Right lobe of liver (tissue), 4 donors: ENCODE measurements at regions not wholly inside any gene's neighbourhood (a gene's known extent, or its start where the extent isn't known, plus 50 kb on each side); places are given as distances from the start of the nearest gene placed in this dataset.

Experiments
- POLR2A ChIP-seq: fragments of 450-650 bp; IDR thresholded peaks from one replicate; pipeline ENCODE4 v1.6.1; 2017; ENCODE audit warnings: antibody characterized with exemption, mild to moderate bottlenecking
- TF ChIP-seq, protein P1 (sequence below), 4 donors: fragments of 200-600 bp in 3 of 4; fragments of 450-650 bp in 1 of 4; IDR thresholded peaks; one replicate each; pipeline versions ENCODE4 v1.5.1 to v1.8.0; 2016 to 2022; ENCODE audit warnings: antibody characterized with exemption in 4 of 4, mild to moderate bottlenecking in 2 of 4
- donor health status: DM: no; HTN: no; CAD: no.
- donor health status: DM: no; HTN: no; CAD: no.
- donor health status: DM: no; HTN: yes; CAD: no.

DNA sequence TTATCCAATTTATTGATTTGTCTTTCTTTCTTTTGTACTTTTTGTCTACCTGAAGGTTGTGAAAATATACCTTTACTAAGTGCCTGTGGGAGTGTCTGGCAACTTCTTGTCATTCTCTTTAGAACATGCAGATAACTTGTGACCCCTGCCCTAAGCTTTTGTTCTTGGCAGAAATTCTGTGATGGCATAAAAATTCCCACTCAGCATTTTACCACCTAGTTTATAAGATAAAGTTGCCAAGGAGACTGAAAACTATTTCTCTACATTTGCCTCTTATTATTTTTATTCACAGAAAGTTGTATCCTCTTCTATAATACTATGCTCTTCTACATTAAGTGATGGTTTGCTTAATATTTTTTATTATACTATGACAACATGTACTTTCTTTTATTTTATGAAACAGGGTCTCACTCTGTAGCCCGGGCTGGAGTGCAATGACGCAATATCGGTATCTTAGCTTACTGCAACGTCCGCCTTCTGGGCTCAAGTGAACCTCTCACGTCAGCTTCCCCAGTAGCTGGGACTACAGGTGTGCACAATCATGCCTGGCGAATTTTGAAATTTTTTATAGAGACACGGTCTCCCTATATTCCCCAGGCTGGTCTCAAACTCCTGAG, 683.5 kb downstream of the ANKRD7 start:
- TF ChIP-seq, protein P1, sequence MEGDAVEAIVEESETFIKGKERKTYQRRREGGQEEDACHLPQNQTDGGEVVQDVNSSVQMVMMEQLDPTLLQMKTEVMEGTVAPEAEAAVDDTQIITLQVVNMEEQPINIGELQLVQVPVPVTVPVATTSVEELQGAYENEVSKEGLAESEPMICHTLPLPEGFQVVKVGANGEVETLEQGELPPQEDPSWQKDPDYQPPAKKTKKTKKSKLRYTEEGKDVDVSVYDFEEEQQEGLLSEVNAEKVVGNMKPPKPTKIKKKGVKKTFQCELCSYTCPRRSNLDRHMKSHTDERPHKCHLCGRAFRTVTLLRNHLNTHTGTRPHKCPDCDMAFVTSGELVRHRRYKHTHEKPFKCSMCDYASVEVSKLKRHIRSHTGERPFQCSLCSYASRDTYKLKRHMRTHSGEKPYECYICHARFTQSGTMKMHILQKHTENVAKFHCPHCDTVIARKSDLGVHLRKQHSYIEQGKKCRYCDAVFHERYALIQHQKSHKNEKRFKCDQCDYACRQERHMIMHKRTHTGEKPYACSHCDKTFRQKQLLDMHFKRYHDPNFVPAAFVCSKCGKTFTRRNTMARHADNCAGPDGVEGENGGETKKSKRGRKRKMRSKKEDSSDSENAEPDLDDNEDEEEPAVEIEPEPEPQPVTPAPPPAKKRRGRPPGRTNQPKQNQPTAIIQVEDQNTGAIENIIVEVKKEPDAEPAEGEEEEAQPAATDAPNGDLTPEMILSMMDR (IDR thresholded peaks at IDR 0.05), result no peak
- no peak for TF ChIP-seq POLR2A
